GM12873 (cell line): ENCODE measurements at regions not wholly inside any gene's neighbourhood (a gene's known extent, or its start where the extent isn't known, plus 50 kb on each side); places are given as distances from the start of the nearest gene placed in this dataset.

Experiments used
- CTCF ChIP-seq: IDR thresholded peaks from 2 replicates; pipeline ENCODE4 v1.5.1; 2012; ENCODE audit warnings: low read depth, mild to moderate bottlenecking, moderate library complexity, low read length, control low read depth; ENCODE audit not compliant: insufficient read depth; ENCODE audit errors: missing control alignments

- TF ChIP-seq CTCF: no peak
These were observed 167.5 kb downstream of the TLE1 start for GRCh38 chr9:81521892-81522291.

GRCh38 chr9:81519816-81520495 is 169.4 kb downstream of the TLE1 start:
- no peak for TF ChIP-seq CTCF

GRCh38 chr9:81517954-81518353 is 171.4 kb downstream of the TLE1 start:
- no peak for TF ChIP-seq CTCF

GRCh38 chr9:81513059-81513458 is 176.3 kb downstream of the TLE1 start:
- no peak for TF ChIP-seq CTCF

GRCh38 chr9:81512641-81513040 is 176.7 kb downstream of the TLE1 start:
- TF ChIP-seq CTCF: no peak

GRCh38 chr9:81508476-81508875 is 180.9 kb downstream of the TLE1 start:
- no peak for TF ChIP-seq CTCF

GRCh38 chr9:81506941-81507864 is 182.1 kb downstream of the TLE1 start:
- no peak for TF ChIP-seq CTCF
